Transverse colon (tissue), 4 donors: ENCODE measurements at regions not wholly inside any gene's neighbourhood (a gene's known extent, or its start where the extent isn't known, plus 50 kb on each side); places are given as distances from the start of the nearest gene placed in this dataset.

Source experiments
- CTCF ChIP-seq, 5 experiments: fragments of 200-600 bp in 3 of 5; fragments of 450-650 bp in 2 of 5; sonication (generic) in 3 of 5; IDR thresholded peaks; 1 replicate in 2 of 5; 2 replicates in 3 of 5; pipeline ENCODE4 v1.5.1; 2016 to 2017; ENCODE audit warnings: antibody characterized with exemption in 5 of 5, inconsistent platforms in 3 of 5, mild to moderate bottlenecking in 2 of 5, moderate library complexity in 1 of 5
- POLR2A ChIP-seq: fragments of 450-650 bp; IDR thresholded peaks from one replicate; pipeline ENCODE4 v1.6.1; 2016; ENCODE audit warnings: antibody characterized with exemption, mild to moderate bottlenecking, moderate library complexity
- POLR2AphosphoS5 ChIP-seq, 3 donors: sonication (generic); formaldehyde crosslinking; IDR thresholded peaks; one replicate each; pipeline ENCODE4 v1.6.1; 2016; ENCODE audit warnings: antibody characterized with exemption in 3 of 3

DNA sequence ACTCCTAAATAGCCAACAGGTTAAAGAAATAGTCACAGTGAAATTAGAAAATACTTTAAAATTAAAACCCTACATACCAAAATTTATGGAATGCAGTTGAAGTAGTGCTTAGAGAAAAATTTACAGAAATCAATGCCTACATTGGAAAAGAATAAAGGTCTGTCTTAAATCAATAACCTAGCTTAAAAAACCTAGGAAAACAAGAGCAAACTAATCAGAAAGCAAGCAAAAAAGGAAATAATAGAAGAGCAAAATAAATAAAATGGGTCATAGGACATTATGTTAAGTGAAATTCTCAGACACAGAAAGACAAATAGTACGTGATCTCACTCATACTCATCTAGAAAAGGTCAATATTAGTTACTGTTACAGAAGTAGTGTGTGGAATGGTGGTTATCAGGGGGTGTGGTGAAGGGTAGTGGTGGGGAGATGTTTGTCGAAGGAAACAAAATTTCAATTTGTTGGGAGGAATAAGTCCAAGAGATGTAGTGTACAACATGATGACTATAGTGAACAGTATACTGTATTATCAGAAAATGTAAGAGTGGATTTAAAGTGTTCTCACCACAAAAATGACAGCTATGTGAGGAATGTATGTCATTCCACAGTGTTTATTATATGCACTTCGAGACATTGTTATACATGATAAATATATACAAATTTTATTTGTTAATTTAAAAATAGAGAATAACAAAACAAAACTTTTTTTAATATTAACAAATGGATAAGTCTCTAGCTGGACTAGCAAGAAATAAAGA is 423.6 kb downstream of the CDH26 start:
- TF ChIP-seq CTCF (IDR thresholded peaks at IDR 0.05), result no peak
- no peak for TF ChIP-seq POLR2A
- TF ChIP-seq POLR2AphosphoS5 (IDR thresholded peaks at IDR 0.05), result no peak
